ENCODE measurements at regions not wholly inside any gene's neighbourhood (a gene's known extent, or its start where the extent isn't known, plus 50 kb on each side); places are given as distances from the start of the nearest gene placed in this dataset.

GRCh38 chr3:124593442-124593829 is 136.8 kb upstream of the UMPS start:
- no peaks in the 10 kb centered on the region for H3F3A ChIP-seq (ENCODE audit: insufficient read depth, low read length)
- H3K4me3 ChIP-seq (ENCODE audit: low read depth, low read length, poor library complexity, severe bottlenecking): no peak overlapping the region
- H2AFZ ChIP-seq (ENCODE audit: low read length): no peak overlapping the region
- no peaks in the 10 kb centered on the region for H4K20me1 ChIP-seq (ENCODE audit: insufficient read depth, low read length)
- no peaks in the 10 kb centered on the region for H3K27me3 ChIP-seq (ENCODE audit: insufficient read depth, low read length)
- no peaks in the 10 kb centered on the region for H3K9me2 ChIP-seq (ENCODE audit: low read depth, low read length)
- H3K79me2 ChIP-seq (ENCODE audit: insufficient read depth, low read length): no peaks in the 10 kb centered on the region
- no peak overlapping the region for H3K9ac ChIP-seq (ENCODE audit: low read length)
- no peaks in the 10 kb centered on the region for H3K9me3 ChIP-seq (ENCODE audit: low read length)
- H3K27ac ChIP-seq (ENCODE audit: low read depth, low read length, poor library complexity, severe bottlenecking): no peak overlapping the region
- no peak overlapping the region for H3K4me2 ChIP-seq (ENCODE audit: low read length)
- no peaks in the 10 kb centered on the region for H3K4me1 ChIP-seq (ENCODE audit: insufficient read depth, low read length, severe bottlenecking)
- TF ChIP-seq EZH2 (IDR thresholded peaks at IDR 0.05; ENCODE audit: borderline replicate concordance, low read length): no peak
- no peak for TF ChIP-seq CTCF (IDR thresholded peaks at IDR 0.05; ENCODE audit: low read length)
- H3K36me3 ChIP-seq (ENCODE audit: insufficient read depth, low read length): no peaks in the 10 kb centered on the region

- H3K4me2 ChIP-seq (ENCODE audit: low read length): no peak overlapping the region
- no peaks in the 10 kb centered on the region for H3K9me3 ChIP-seq (ENCODE audit: low read length)
- no peak overlapping the region for H3K27ac ChIP-seq (ENCODE audit: low read depth, low read length, poor library complexity, severe bottlenecking)
- TF ChIP-seq EZH2 (IDR thresholded peaks at IDR 0.05; ENCODE audit: borderline replicate concordance, low read length) (no peak), CTCF (IDR thresholded peaks at IDR 0.05; ENCODE audit: low read length) (no peak)
- no peaks in the 10 kb centered on the region for H3K4me1 ChIP-seq (ENCODE audit: insufficient read depth, low read length, severe bottlenecking)
- no peaks in the 10 kb centered on the region for H3K79me2 ChIP-seq (ENCODE audit: insufficient read depth, low read length)
- H3K27me3 ChIP-seq (ENCODE audit: insufficient read depth, low read length): no peaks in the 10 kb centered on the region
- H3K36me3 ChIP-seq (ENCODE audit: insufficient read depth, low read length): no peaks in the 10 kb centered on the region
- no peak overlapping the region for H3K4me3 ChIP-seq (ENCODE audit: low read depth, low read length, poor library complexity, severe bottlenecking)
- H2AFZ ChIP-seq (ENCODE audit: low read length): no peak overlapping the region
- no peaks in the 10 kb centered on the region for H3K9me2 ChIP-seq (ENCODE audit: low read depth, low read length)
- no peak overlapping the region for H3K9ac ChIP-seq (ENCODE audit: low read length)
- no peaks in the 10 kb centered on the region for H3F3A ChIP-seq (ENCODE audit: insufficient read depth, low read length)
- no peaks in the 10 kb centered on the region for H4K20me1 ChIP-seq (ENCODE audit: insufficient read depth, low read length)
Measured at GRCh38 chr3:124594581-124594980, 135.7 kb upstream of the UMPS start.

- Histone ChIP-seq H3K4me1 (ENCODE audit: insufficient read depth, low read length, severe bottlenecking) (no peaks in the 10 kb centered on the region), H3K27me3 (ENCODE audit: insufficient read depth, low read length) (no peaks in the 10 kb centered on the region), H3K79me2 (ENCODE audit: insufficient read depth, low read length) (no peaks in the 10 kb centered on the region), H3K4me2 (ENCODE audit: low read length) (no peak overlapping the region), H4K20me1 (ENCODE audit: insufficient read depth, low read length) (no peaks in the 10 kb centered on the region), H3K27ac (ENCODE audit: low read depth, low read length, poor library complexity, severe bottlenecking) (no peak overlapping the region), H3F3A (ENCODE audit: insufficient read depth, low read length) (no peaks in the 10 kb centered on the region), H3K4me3 (ENCODE audit: low read depth, low read length, poor library complexity, severe bottlenecking) (no peak overlapping the region), H3K9me2 (ENCODE audit: low read depth, low read length) (no peaks in the 10 kb centered on the region), H3K9ac (ENCODE audit: low read length) (no peak overlapping the region), H3K9me3 (ENCODE audit: low read length) (no peaks in the 10 kb centered on the region), H3K36me3 (ENCODE audit: insufficient read depth, low read length) (no peaks in the 10 kb centered on the region), H2AFZ (ENCODE audit: low read length) (no peak overlapping the region)
- TF ChIP-seq CTCF (IDR thresholded peaks at IDR 0.05; ENCODE audit: low read length): no peak
- no peak for TF ChIP-seq EZH2 (IDR thresholded peaks at IDR 0.05; ENCODE audit: borderline replicate concordance, low read length)
Measured at GRCh38 chr3:124597273-124597672, 133.0 kb upstream of the UMPS start.
